GM13976 (cell line): ENCODE measurements at regions not wholly inside any gene's neighbourhood (a gene's known extent, or its start where the extent isn't known, plus 50 kb on each side); places are given as distances from the start of the nearest gene placed in this dataset.

Experiments used
- DNase-seq: peaks from one replicate; pipeline ENCODE4 v3.0.0; 2012; ENCODE audit warnings: low spot score
- CTCF ChIP-seq: IDR thresholded peaks from 2 replicates; pipeline ENCODE4 v1.5.1; 2012; ENCODE audit warnings: borderline replicate concordance, mild to moderate bottlenecking; ENCODE audit not compliant: insufficient read depth; ENCODE audit errors: extremely low read depth, missing control alignments, control extremely low read depth
- in situ Hi-C: fragments of 300-500 bp; cut with MboI; formaldehyde crosslinking; loops from one replicate; pipeline ENCODE4 v1.12.0; 2022; ENCODE audit warnings: low sequenced_read_pairs, mixed read lengths, inconsistent platforms; ENCODE audit not compliant: unreplicated experiment

- no peak for TF ChIP-seq CTCF
- in situ Hi-C loops: no loop called here
- no peak for DNase-seq
Observed at GRCh38 chr13:34357435-34358232, 539.7 kb downstream of the RFC3 start.

GRCh38 chr13:34358811-34359513 is 541.0 kb downstream of the RFC3 start:
- DNase-seq: no peak
- in situ Hi-C loops: no loop called here
- no peak for TF ChIP-seq CTCF

DNA sequence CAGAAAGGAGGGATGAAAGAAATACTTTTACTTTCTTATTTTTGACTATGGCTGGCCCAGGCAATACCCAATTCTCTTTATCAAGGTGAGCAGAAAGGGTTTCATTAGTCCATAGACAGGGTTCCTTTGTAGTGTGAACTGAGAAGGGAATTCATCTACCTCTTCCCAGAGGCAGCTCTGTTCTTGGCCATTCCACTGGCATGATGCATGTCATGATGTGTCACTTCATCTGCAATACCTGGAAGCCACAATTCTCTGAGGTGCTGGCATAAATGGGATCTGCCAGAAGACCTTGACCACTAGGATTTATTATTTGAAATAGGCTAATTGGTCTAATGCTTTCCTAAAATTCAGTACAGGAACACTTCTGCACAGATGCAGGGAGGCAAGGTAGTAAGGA is 542.8 kb downstream of the RFC3 start:
- in situ Hi-C loops: no loop called here
- no peak for DNase-seq
- TF ChIP-seq CTCF: no peak

GRCh38 chr13:34361560-34361959 is 543.6 kb downstream of the RFC3 start:
- DNase-seq: no peak
- in situ Hi-C loops: no loop called here
- TF ChIP-seq CTCF: no peak

DNA sequence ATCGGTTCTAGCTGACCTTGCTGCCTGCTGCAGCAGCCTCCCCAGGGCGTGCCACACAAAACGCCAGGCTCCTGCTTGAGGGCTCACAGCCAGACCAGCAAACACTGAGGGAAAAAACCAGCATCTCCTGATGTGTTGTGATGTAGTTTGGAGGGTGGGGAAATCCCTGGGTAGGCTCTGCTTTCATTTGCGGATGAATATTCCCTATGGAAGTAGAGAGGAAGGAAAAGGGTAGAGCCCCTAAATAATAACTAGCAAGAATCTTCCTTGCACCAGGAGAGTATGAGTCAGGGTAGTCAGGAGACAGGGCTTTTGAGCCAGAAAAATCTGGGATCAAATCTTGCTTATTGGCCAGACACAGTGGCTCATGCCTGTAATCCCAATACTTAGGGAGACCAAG is 545.3 kb downstream of the RFC3 start:
- no peak for DNase-seq
- in situ Hi-C loops: no loop called here
- TF ChIP-seq CTCF: no peak

DNA sequence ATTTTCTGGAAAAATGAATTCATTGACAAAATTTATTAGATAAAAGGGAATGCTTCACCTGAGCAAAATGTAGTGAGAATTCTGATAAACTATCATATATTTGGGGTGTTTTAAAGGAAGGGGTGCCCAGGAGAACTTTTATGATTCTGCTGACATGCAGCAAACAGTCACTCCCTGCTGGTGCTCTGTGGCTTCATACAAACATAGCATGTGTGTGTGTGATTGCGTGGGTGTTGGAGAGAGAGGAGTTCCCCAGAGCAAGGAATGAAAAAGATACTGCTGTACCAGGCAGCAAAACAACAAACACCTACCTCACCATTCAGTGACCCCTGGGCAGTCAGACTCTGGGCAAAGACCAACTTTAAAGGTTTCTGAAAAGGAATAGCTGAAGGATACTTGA is 546.7 kb downstream of the RFC3 start:
- in situ Hi-C loops: no loop called here
- no peak for DNase-seq

More for the DNA sequence above, 546.7 kb downstream of the RFC3 start:
- TF ChIP-seq CTCF: no peak
